ENCODE measurements at regions not wholly inside any gene's neighbourhood (a gene's known extent, or its start where the extent isn't known, plus 50 kb on each side); places are given as distances from the start of the nearest gene placed in this dataset.

GRCh38 chr18:60200558-60200957 lies 172.0 kb downstream of the MC4R start:
- no peak for DNase-seq (ENCODE audit: low read depth)

GRCh38 chr18:60199505-60199904 lies 173.1 kb downstream of the MC4R start:
- Histone ChIP-seq H3K36me3 (ENCODE audit: control insufficient read depth, insufficient read depth, low read length) (no peaks in the 10 kb centered on the region), H3K27me3 (ENCODE audit: control insufficient read depth, insufficient read depth, low read length) (no peaks in the 10 kb centered on the region), H3K4me3 (ENCODE audit: low read depth, low read length) (no peak overlapping the region)
- no peak for TF ChIP-seq CTCF (IDR thresholded peaks at IDR 0.05; ENCODE audit: insufficient read depth, low read length, severe bottlenecking)
- DNase-seq (ENCODE audit: low read depth) (no peak), FAIRE-seq (no peak)

More at GRCh38 chr18:60200558-60200957, 172.0 kb downstream of the MC4R start:
- FAIRE-seq, result no peak
- no peak for TF ChIP-seq CTCF (IDR thresholded peaks at IDR 0.05; ENCODE audit: insufficient read depth, low read length, severe bottlenecking)
- Histone ChIP-seq H3K27me3 (ENCODE audit: control insufficient read depth, insufficient read depth, low read length) (no peaks in the 10 kb centered on the region), H3K4me3 (ENCODE audit: low read depth, low read length) (no peak overlapping the region), H3K36me3 (ENCODE audit: control insufficient read depth, insufficient read depth, low read length) (no peaks in the 10 kb centered on the region)

- no peak for DNase-seq (ENCODE audit: low read depth)
- Histone ChIP-seq H3K36me3 (ENCODE audit: control insufficient read depth, insufficient read depth, low read length) (no peaks in the 10 kb centered on the region), H3K27me3 (ENCODE audit: control insufficient read depth, insufficient read depth, low read length) (no peaks in the 10 kb centered on the region), H3K4me3 (ENCODE audit: low read depth, low read length) (no peak overlapping the region)
- peak; percentile 50 for FAIRE-seq
- no peak for TF ChIP-seq CTCF (IDR thresholded peaks at IDR 0.05; ENCODE audit: insufficient read depth, low read length, severe bottlenecking)
These were observed 174.7 kb downstream of the MC4R start for GRCh38 chr18:60197671-60198462.

GRCh38 chr18:60196836-60197606 lies 175.6 kb downstream of the MC4R start:
- no peak for TF ChIP-seq CTCF (IDR thresholded peaks at IDR 0.05; ENCODE audit: insufficient read depth, low read length, severe bottlenecking)
- FAIRE-seq (no peak), DNase-seq (ENCODE audit: low read depth) (no peak)
- Histone ChIP-seq H3K27me3 (ENCODE audit: control insufficient read depth, insufficient read depth, low read length) (no peaks in the 10 kb centered on the region), H3K36me3 (ENCODE audit: control insufficient read depth, insufficient read depth, low read length) (no peaks in the 10 kb centered on the region), H3K4me3 (ENCODE audit: low read depth, low read length) (no peak overlapping the region)

GRCh38 chr18:60193780-60194179 lies 178.8 kb downstream of the MC4R start:
- Histone ChIP-seq H3K27me3 (ENCODE audit: control insufficient read depth, insufficient read depth, low read length) (no peaks in the 10 kb centered on the region), H3K4me3 (ENCODE audit: low read depth, low read length) (no peak overlapping the region), H3K36me3 (ENCODE audit: control insufficient read depth, insufficient read depth, low read length) (no peaks in the 10 kb centered on the region)
- TF ChIP-seq CTCF (IDR thresholded peaks at IDR 0.05; ENCODE audit: insufficient read depth, low read length, severe bottlenecking), result no peak
- DNase-seq (ENCODE audit: low read depth) (no peak), FAIRE-seq (no peak)

Data from bronchial epithelial cell (primary cell).